Dedifferentiated amniotic fluid mesenchymal stem cell (primary cell): ENCODE measurements at regions not wholly inside any gene's neighbourhood (a gene's known extent, or its start where the extent isn't known, plus 50 kb on each side); places are given as distances from the start of the nearest gene placed in this dataset.
"Not testable (repeated sequence)": the region's sequence is repeated elsewhere in the genome, so short reads cannot be mapped to it uniquely, and the experiment has no call there.

Source experiments
- DNase-seq: peaks from one replicate; pipeline ENCODE4 v3.0.0-alpha.2; 2016; ENCODE audit errors: extremely low spot score

GRCh38 chr6:22194188-22194921 is 102.5 kb downstream of the PRL start:
- DNase-seq = no peak

- DNase-seq = no peak
Measured at GRCh38 chr6:22199771-22200170, 97.1 kb downstream of the PRL start.

GRCh38 chr6:22204153-22204552 is 92.7 kb downstream of the PRL start:
- no peak for DNase-seq

GRCh38 chr6:22205266-22205665 is 91.6 kb downstream of the PRL start:
- DNase-seq = no peak

- DNase-seq = no peak
Measured at GRCh38 chr6:22206106-22206505, 90.7 kb downstream of the PRL start.

GRCh38 chr6:22208026-22208425 is 88.8 kb downstream of the PRL start:
- DNase-seq = no peak

- DNase-seq = no peak
Measured at GRCh38 chr6:22214314-22214713, 82.5 kb downstream of the PRL start.

GRCh38 chr6:22215474-22215873 is 81.4 kb downstream of the PRL start:
- not testable (repeated sequence) for DNase-seq

- no peak for DNase-seq
Measured at GRCh38 chr6:22218410-22218809, 78.4 kb downstream of the PRL start.

GRCh38 chr6:22219925-22220324 is 76.9 kb downstream of the PRL start:
- peak; percentile 69 for DNase-seq

- no peak for DNase-seq
Measured at GRCh38 chr6:22221211-22221610, 75.6 kb downstream of the PRL start.

- no peak for DNase-seq
Measured at GRCh38 chr6:22221630-22222029, 75.2 kb downstream of the PRL start.

GRCh38 chr6:22222469-22222868 is 74.4 kb downstream of the PRL start:
- DNase-seq = no peak

GRCh38 chr6:22227824-22228610 is 68.8 kb downstream of the PRL start:
- no peak for DNase-seq

GRCh38 chr6:22231050-22231449 is 65.8 kb downstream of the PRL start:
- DNase-seq = no peak

GRCh38 chr6:22231616-22232015 is 65.2 kb downstream of the PRL start:
- DNase-seq = no peak

- peak; percentile 50 for DNase-seq
Measured at GRCh38 chr6:22236626-22237414, 60.0 kb downstream of the PRL start.
